ENCODE measurements at regions not wholly inside any gene's neighbourhood (a gene's known extent, or its start where the extent isn't known, plus 50 kb on each side); places are given as distances from the start of the nearest gene placed in this dataset.

DNA sequence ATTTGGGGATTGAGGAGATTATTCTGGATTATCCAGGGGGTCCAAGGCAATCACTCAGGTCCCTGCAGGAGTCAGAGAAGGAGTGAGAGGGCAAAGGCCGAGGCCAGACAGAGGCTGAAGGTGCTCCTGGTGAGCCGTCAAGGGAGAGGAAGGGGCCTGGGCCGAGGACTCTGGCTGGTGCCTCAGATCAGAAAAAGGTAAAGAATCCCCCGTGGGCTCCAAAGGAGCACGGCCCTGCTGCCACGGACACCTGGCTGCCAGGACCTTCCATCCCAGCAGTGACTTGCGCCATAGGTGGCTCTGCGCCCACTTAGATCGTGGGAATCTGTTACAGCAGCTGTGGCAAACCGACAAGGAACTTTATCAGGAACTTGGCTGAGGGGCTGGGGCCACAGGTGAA, 374.8 kb upstream of the MYT1L start:
- no peak for FAIRE-seq
- no peak overlapping the region for H3K4me3 ChIP-seq
- H3K27ac ChIP-seq (ENCODE audit: extremely low read depth, low read depth, low read length): no peak overlapping the region
- H4K20me1 ChIP-seq (replicated peaks; ENCODE audit: control insufficient read depth, insufficient read depth, low read length): no peaks in the 10 kb centered on the region; the same call in 1 of the 2 replicates
- in situ Hi-C loops (cut with MboI) (no loop called here), intact Hi-C loops (cut with micrococcal nuclease) (no loop called here)
- TF ChIP-seq ELF1 (tag; IDR thresholded peaks at IDR 0.05) (no peak), ZNF589 (CRISPR knock-in tag; IDR thresholded peaks at IDR 0.05; ENCODE audit: low read depth) (no peak), ZNF717 (CRISPR knock-in tag; IDR thresholded peaks at IDR 0.05) (no peak), SNRNP70 (optimal IDR thresholded peaks at IDR 0.05; ENCODE audit: low read depth, low read length) (no peak), ELF2 (CRISPR knock-in tag; IDR thresholded peaks at IDR 0.05) (no peak), GATAD2A (IDR thresholded peaks at IDR 0.05) (no peak), KDM4B (IDR thresholded peaks at IDR 0.05; ENCODE audit: borderline replicate concordance in 2 of 2, low read depth in 1 of 2) (no peak), CEBPB (tag; IDR thresholded peaks at IDR 0.05) (no peak)
- TF ChIP-seq, protein P1, sequence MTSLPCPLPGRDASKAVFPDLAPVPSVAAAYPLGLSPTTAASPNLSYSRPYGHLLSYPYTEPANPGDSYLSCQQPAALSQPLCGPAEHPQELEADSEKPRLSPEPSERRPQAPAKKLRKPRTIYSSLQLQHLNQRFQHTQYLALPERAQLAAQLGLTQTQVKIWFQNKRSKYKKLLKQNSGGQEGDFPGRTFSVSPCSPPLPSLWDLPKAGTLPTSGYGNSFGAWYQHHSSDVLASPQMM (CRISPR knock-in tag; IDR thresholded peaks at IDR 0.05): no peak
- TF ChIP-seq, protein P2, sequence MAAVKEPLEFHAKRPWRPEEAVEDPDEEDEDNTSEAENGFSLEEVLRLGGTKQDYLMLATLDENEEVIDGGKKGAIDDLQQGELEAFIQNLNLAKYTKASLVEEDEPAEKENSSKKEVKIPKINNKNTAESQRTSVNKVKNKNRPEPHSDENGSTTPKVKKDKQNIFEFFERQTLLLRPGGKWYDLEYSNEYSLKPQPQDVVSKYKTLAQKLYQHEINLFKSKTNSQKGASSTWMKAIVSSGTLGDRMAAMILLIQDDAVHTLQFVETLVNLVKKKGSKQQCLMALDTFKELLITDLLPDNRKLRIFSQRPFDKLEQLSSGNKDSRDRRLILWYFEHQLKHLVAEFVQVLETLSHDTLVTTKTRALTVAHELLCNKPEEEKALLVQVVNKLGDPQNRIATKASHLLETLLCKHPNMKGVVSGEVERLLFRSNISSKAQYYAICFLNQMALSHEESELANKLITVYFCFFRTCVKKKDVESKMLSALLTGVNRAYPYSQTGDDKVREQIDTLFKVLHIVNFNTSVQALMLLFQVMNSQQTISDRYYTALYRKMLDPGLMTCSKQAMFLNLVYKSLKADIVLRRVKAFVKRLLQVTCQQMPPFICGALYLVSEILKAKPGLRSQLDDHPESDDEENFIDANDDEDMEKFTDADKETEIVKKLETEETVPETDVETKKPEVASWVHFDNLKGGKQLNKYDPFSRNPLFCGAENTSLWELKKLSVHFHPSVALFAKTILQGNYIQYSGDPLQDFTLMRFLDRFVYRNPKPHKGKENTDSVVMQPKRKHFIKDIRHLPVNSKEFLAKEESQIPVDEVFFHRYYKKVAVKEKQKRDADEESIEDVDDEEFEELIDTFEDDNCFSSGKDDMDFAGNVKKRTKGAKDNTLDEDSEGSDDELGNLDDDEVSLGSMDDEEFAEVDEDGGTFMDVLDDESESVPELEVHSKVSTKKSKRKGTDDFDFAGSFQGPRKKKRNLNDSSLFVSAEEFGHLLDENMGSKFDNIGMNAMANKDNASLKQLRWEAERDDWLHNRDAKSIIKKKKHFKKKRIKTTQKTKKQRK (IDR thresholded peaks at IDR 0.05; ENCODE audit: borderline replicate concordance, low read depth, low read length): no peak
- TF ChIP-seq, protein P3, sequence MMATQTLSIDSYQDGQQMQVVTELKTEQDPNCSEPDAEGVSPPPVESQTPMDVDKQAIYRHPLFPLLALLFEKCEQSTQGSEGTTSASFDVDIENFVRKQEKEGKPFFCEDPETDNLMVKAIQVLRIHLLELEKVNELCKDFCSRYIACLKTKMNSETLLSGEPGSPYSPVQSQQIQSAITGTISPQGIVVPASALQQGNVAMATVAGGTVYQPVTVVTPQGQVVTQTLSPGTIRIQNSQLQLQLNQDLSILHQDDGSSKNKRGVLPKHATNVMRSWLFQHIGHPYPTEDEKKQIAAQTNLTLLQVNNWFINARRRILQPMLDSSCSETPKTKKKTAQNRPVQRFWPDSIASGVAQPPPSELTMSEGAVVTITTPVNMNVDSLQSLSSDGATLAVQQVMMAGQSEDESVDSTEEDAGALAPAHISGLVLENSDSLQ (IDR thresholded peaks at IDR 0.05): no peak
- H3K27me3 ChIP-seq (ENCODE audit: control insufficient read depth in 2 of 2, insufficient read depth in 2 of 2, low read length in 2 of 2): peaks cover 12 to 79% of the 10 kb centered on the region in 2 experiments; a peak in 4 of 5 replicates
- no peak for ATAC-seq
- H3K9me3 ChIP-seq (replicated peaks; ENCODE audit: control insufficient read depth, insufficient read depth, low read depth, low read length): no peaks in the 10 kb centered on the region
- peaks cover 2% of the 10 kb centered on the region for H3K9me1 ChIP-seq (ENCODE audit: control insufficient read depth, insufficient read depth, low read length)
- 5% methylated on average over 10 of the region's 10 CpGs for WGBS (ENCODE audit: insufficient coverage, low coverage, missing lambda C conversion rate)
- H3K36me3 ChIP-seq (ENCODE audit: control insufficient read depth, insufficient read depth, low read length): no peaks in the 10 kb centered on the region
- ChIA-PET POLR2A (no interaction called here), CTCF (ENCODE audit: low intra/inter-chr PET ratio) (no interaction called here)
- H3K4me1 ChIP-seq (replicated peaks in 1 of 2; ENCODE audit: control insufficient read depth in 2 of 2, insufficient read depth in 2 of 2, low read length in 2 of 2): no peaks in the 10 kb centered on the region
- H3K4me2 ChIP-seq (ENCODE audit: insufficient read depth, low read length): no peak overlapping the region
- no peak overlapping the region for H2AFZ ChIP-seq (ENCODE audit: low read depth, low read length)
- no peaks in the 10 kb centered on the region for H3K79me2 ChIP-seq (ENCODE audit: control insufficient read depth, insufficient read depth, low read length)
- no peak overlapping the region for H3K9ac ChIP-seq (ENCODE audit: insufficient read depth in 1 of 2, low read depth in 2 of 2, low read length in 2 of 2)
- DNase-seq (ENCODE audit: extremely low read depth in 1 of 4, low spot score in 3 of 4): no peak
- BruUV-seq (replicated peaks): no TSS peak

All from K562 (cell line).